HG03558 (cell line): ENCODE measurements at regions not wholly inside any gene's neighbourhood (a gene's known extent, or its start where the extent isn't known, plus 50 kb on each side); places are given as distances from the start of the nearest gene placed in this dataset.

Experiments
- ATAC-seq: cut with Tn5 transposase; IDR thresholded peaks from one replicate; pipeline ENCODE4 v1.9.1; 2021; ENCODE audit warnings: moderate number of reproducible peaks; ENCODE audit not compliant: unreplicated experiment; ENCODE audit errors: extremely low read depth

DNA sequence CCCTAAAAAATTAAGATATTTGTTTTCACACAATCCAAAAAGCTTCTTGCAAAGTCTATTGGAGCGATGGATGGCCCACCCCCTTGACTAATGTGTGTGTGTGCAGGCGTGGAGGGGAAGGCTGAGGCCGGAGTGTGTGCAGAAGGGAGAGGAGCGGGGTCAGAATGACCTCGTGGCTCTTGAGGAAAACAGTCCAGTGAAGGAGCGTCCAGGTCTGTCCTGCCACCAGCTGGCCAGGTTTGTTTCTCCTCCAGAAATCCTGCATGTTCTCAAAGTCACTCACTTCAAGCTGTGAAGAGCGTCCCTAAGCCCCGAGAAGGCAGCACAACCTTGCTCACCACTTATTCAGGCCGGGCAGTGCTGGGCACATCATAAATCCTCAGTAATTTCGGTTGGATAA, 69.5 kb upstream of the SSX2IP start:
- ATAC-seq = no peak

GRCh38 chr1:84758968-84759491, 68.8 kb upstream of the SSX2IP start:
- ATAC-seq = no peak

DNA sequence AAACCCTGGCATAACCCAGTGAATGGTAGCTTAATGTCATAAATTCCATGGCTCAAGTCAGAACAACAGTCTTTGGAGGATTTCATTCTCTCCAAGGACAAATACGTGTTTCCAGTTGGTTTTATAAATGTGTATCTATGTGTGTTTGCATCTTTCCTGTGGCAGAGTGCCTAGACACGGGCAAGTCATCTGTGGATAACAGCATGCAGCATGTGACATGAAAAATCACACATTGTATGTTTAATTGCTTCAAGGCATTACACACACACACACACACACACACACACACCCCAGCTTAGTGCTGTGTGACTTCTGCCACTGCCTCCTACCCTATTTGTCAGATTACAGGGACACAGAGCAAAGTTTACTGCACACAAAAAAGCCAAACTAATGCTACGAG, 68.2 kb upstream of the SSX2IP start:
- no peak for ATAC-seq

DNA sequence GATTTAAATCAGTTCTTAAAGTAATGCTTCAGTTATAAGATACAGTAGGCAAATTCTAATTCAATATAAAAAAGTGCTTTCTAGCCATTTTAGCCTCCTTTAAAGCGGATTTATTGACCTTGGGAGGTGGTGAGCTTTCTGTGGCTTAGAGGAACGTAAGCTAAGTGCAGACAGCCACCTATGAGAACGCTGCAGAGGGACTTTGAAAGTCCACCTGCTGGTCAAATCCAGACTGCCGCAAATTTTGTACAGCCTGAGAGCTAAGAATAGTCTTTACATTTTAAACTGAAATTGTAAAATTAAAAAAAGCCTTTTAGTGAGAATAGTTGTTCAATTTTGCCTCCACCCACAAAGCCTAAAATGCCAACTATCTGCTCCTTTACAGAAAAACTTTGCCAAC, 67.0 kb upstream of the SSX2IP start:
- no peak for ATAC-seq

- no peak for ATAC-seq
Measured at GRCh38 chr1:84756455-84757082, 66.3 kb upstream of the SSX2IP start.

DNA sequence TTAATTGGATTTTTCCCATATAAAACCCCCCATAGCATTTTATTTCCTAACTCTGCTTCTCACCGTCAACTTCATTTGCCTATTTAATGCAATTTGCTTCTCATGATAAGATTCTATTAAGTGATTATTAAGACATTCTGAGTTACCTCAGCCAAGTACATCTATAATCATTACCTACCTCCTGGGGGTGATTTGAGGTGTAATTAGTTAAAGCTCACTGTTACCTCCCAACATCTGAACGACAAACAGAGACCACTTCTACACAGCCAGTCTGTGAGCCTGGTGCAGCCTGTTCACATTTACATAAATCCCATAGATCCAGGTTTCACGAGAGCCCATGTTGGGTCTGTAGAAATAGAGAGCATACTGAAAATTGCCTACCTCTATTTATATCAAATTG, 65.7 kb upstream of the SSX2IP start:
- no peak for ATAC-seq

GRCh38 chr1:84755216-84755615, 65.0 kb upstream of the SSX2IP start:
- ATAC-seq = no peak

DNA sequence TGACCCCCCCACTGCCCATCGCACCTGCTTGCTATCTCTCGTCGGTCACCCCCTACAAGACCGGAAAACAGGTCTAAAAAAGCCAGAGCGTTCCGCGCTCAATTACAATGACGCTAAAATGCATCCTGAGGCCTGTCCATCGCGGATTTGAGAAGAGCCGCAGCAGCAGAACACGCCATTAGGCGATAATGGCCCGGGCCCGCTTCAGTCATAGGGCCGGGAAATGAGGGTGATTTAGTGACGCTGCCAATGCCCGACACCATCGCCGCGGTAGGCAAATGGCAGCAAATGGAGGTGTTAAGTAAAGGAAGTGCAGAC, 64.1 kb upstream of the SSX2IP start:
- no peak for ATAC-seq

DNA sequence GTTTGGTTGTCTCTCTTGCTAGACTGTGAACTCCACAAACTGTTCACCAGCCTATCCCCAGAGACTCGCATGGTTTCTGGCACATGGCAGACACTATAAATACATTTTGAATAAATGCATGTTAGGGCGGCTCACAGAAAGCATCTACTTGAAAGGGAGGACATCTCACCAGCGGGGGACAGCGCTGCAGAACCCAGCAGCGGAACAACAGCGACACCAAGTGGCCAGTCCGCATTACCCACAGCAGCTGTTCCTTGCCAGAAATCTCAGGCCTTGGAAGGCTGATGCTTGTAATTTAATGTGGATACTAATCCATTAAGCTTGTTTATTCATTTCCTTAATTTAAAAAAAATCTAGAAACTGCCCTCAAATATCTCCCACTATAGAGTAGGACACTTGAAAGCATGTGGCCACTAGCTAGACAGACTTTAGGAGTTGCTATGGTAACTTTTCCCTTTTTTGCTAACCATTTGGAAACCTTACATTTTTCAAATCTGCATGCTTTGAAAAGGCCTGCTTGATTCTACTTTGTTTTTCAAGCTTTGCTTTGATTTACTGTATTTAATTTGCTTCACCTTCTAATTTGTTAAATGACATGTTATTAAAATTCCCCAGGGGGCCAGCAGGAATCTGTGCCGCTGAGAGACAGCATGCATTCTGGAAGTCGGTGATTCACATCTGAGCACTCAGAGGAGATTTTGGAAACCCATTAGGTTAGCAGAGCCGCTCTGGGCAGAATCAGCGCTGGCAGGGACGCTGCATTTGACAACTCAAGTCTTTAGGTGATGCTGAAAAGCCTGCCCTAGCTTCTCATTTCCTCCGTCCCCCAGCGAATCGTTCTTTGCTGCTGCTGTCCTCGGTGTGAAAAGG, 63.5 kb upstream of the SSX2IP start:
- peak; percentile 69 for ATAC-seq

GRCh38 chr1:84750110-84750730, 60.0 kb upstream of the SSX2IP start:
- ATAC-seq = no peak

DNA sequence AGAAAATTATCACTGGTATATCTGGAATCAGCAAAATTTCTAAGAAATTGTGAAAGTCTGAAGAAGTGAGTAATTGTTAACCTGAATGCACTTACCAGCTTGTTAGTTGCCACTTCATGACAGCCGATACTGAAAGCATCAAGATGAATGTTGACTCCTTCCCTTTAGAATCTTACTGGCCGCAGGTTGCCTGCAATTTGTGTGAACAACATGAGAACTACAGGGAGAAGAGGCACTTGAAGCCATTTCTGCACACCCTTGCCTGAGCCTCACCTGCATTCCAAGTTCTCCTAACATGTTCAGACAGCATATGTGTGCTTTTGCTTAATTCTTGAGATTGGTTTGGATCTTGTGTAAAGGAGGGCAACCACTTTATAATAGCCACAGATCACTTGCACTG, 59.2 kb upstream of the SSX2IP start:
- no peak for ATAC-seq

DNA sequence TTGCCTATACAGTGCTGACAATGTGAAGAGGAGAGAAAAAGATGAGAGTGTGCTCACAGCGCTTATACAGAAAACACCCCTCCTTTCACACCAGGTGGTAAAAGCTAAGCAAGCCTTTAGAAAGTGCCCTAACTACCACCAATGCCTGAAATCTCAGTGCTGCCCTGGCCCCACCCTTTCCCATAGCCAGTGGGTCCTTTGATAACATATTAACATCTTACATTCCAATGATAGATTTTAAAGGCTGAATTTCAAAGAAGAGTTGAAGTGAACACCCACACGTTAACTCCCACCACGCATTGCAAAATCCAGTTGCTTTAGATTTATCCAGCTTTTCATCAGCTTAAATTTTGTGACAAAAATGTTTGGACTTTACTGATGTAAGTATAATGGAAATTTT, 58.1 kb upstream of the SSX2IP start:
- ATAC-seq = no peak

DNA sequence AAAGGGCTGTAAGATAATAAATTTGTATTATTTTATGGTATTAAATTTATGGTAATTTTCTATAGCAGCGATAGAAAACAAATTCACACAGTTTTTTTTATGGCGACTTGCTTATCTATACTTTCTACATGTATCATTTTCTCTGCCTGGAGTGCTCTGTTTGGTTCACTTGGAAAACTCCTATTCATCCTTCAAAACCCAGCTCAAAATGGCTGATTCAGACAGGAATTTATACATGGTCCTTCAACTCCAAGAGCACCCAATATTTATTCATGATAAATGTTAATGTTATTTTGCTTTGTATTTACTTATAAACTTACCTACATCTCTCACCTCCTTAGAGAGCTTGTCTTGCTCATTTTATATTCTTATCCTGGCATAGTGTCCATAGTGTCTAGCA, 55.6 kb upstream of the SSX2IP start:
- ATAC-seq = no peak

DNA sequence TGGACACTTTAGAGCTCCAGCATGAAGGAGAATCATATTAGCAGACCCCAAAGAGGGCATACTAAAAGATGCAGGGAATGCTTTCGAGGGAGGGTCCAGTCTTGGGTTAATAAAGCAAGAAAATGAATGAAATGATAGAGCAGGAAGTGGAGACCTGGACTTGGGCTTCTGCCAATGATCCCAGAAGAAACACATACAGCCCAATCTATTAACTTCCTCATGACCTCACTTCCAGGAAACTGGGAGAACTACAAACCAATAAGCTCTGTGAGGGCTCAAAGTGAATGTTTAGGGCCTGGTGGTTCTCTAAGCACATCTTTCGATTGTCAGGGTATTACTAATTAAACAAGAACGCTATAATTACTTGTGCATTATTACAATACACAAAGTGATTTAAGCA, 53.6 kb upstream of the SSX2IP start:
- no peak for ATAC-seq

DNA sequence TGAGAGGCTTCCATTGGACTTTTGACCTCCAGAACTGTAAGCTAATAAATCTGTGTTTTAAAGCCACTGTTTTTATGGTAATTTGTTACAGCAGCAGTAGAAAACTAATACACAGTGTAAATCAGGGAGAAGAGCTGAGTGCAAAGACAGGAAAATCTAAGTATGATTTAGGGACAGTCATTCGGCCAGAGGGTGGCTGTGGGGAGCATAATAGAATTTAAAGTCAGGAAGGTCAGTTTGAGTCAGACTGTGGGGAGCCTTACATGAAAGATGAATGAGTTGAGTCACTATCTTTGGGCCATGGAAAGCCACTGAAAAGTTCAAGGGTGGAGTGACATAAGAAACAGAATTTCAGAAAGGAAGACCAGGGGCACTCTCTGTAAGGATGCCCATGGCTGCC, 52.4 kb upstream of the SSX2IP start:
- ATAC-seq = peak; percentile 52

DNA sequence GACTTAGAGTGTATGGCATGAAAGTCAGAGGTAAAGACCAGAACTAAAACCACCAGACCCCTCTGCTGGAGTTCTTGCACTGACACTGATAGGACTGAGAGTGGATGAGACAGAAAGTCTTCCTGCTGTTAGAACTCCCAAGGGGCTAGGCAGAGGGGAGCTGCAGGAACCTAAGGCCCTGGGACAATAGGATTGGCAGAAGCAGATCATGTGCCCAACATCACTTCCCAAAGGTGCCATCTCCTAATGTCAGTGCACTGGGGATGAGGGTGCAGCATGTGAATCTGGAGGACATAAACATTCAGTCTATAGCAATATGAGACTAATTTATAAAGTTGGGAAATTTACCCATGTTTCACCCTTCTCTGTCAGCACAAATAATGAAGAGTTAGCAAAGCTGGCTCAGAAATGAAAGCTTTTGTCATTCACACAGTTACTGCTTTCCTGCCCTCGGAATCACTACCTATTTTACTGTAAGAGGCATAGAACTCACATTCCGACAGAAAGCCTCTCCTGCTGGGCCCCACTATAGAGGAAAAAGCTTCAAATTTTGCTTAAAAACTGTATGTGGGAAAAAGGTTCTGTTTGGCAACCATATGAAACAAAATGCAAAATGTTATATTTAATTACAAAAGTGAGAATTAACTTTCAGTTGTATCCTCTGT, 49.9 kb upstream of the SSX2IP start:
- no peak for ATAC-seq
